ENCODE measurements at regions not wholly inside any gene's neighbourhood (a gene's known extent, or its start where the extent isn't known, plus 50 kb on each side); places are given as distances from the start of the nearest gene placed in this dataset.

- no peak for TF ChIP-seq CTCF (IDR thresholded peaks at IDR 0.05; ENCODE audit: insufficient read depth, low read depth, low read length)
- no peak for TF ChIP-seq EZH2 (IDR thresholded peaks at IDR 0.05; ENCODE audit: insufficient read depth, low read length)
Measured at GRCh38 chr6:14858808-14859207, 387.1 kb upstream of the JARID2 start.
